HepG2 (cell line): ENCODE measurements at regions not wholly inside any gene's neighbourhood (a gene's known extent, or its start where the extent isn't known, plus 50 kb on each side); places are given as distances from the start of the nearest gene placed in this dataset.

ENCODE experiments used
- ATAC-seq: fragments of 200-7000 bp; cut with Tn5 transposase; 3 replicates; pipeline ENCODE4 v1.9.1; 2020; ENCODE audit warnings: mild to moderate bottlenecking, moderate library complexity
- BruUV-seq: library from RNA; stranded (reverse); fragments of 400-500 nt; replicated peaks from 2 replicates; lab custom pipeline; 2021; lab: Mats Ljungman, UMichigan
- CTCF ChIA-PET: fragments of 300-600 bp; formaldehyde crosslinking; extraction: SDS; loops from one replicate; lab custom pipeline; 2021; ENCODE audit warnings: low total read pairs, inconsistent platforms, low intra/inter-chr PET ratio; lab: Yijun Ruan, JAX
- POLR2A ChIA-PET: fragments of 350-600 bp; sonication (Branson Sonifier 250); formaldehyde crosslinking; loops from one replicate; lab custom pipeline; 2020; ENCODE audit warnings: antibody characterized with exemption, inconsistent platforms; lab: Yijun Ruan, JAX
- DNase-seq: peaks from one replicate; pipeline ENCODE4 v3.0.0-alpha.2; 2015; ENCODE audit warnings: low spot score
- FAIRE-seq: peaks from 3 replicates; lab custom pipeline; 2011; peaks lifted over from hg19 to GRCh38; lab: Jason Lieb, UNC
- H2AFZ ChIP-seq: one replicate; pipeline ENCODE4 v1.6.1; 2011; ENCODE audit warnings: low read length, inconsistent platforms
- H3K27ac ChIP-seq: fragments of 300-600 bp; 3 replicates; pipeline ENCODE4 v1.8.0; 2011; ENCODE audit warnings: mixed run types, mild to moderate bottlenecking, mixed read lengths, low read length, inconsistent platforms; ENCODE audit not compliant: insufficient read depth; ENCODE audit errors: extremely low read length
- H3K27me3 ChIP-seq, 2 experiments: fragments of 200-600 bp in 1 of 2; 2 replicates in 1 of 2; 3 replicates in 1 of 2; pipeline versions ENCODE4 v1.6.0 to v1.8.0; 2011; ENCODE audit warnings: low read length in 2 of 2, mild to moderate bottlenecking in 2 of 2, moderate library complexity in 2 of 2, inconsistent platforms in 1 of 2; ENCODE audit not compliant: insufficient read depth in 2 of 2, control insufficient read depth in 1 of 2
- H3K36me3 ChIP-seq, 2 experiments: fragments of 200-600 bp in 1 of 2; replicated peaks in 1 of 2; 2 replicates in 1 of 2; 3 replicates in 1 of 2; pipeline versions ENCODE4 v1.5.1 to v1.8.0; 2011; ENCODE audit warnings: low read length in 2 of 2, inconsistent platforms in 1 of 2; ENCODE audit not compliant: insufficient read depth in 2 of 2, control insufficient read depth in 1 of 2
- H3K4me1 ChIP-seq: 2 replicates; pipeline ENCODE4 v1.5.1; 2012; ENCODE audit warnings: low read length, inconsistent platforms; ENCODE audit not compliant: insufficient read depth
- H3K4me2 ChIP-seq: 2 replicates; pipeline ENCODE4 v1.6.0; 2011; ENCODE audit warnings: low read depth, low read length, inconsistent platforms
- H3K4me3 ChIP-seq, 3 experiments: fragments of 200-600 bp in 1 of 3; sonication (generic), shearing (Covaris generic) in 1 of 3; replicated peaks in 1 of 3; 2 replicates each; pipeline ENCODE4 v1.5.1; 2011 to 2016; ENCODE audit warnings: low read length in 3 of 3, inconsistent platforms in 2 of 3, low read depth in 2 of 3, mild to moderate bottlenecking in 2 of 3, control low read depth in 1 of 3, mixed read lengths in 1 of 3; ENCODE audit not compliant: insufficient read depth in 1 of 3
- H3K79me2 ChIP-seq: one replicate; pipeline ENCODE4 v1.6.1; 2011; ENCODE audit warnings: low read length, inconsistent platforms; ENCODE audit not compliant: insufficient read depth
- H3K9ac ChIP-seq: 2 replicates; pipeline ENCODE4 v1.6.0; 2011; ENCODE audit warnings: mild to moderate bottlenecking, low read depth, low read length, inconsistent platforms; ENCODE audit not compliant: insufficient read depth
- H3K9me3 ChIP-seq: 2 replicates; pipeline ENCODE4 v1.5.1; 2012; ENCODE audit warnings: mild to moderate bottlenecking, low read length
- H4K20me1 ChIP-seq: 2 replicates; pipeline ENCODE4 v1.6.0; 2011; ENCODE audit warnings: inconsistent platforms, mild to moderate bottlenecking, low read length, moderate library complexity; ENCODE audit not compliant: insufficient read depth
- CREB1 ChIP-seq, 2 experiments: fragments of 450-650 bp in 1 of 2; IDR thresholded peaks; 2 replicates each; pipeline ENCODE4 v1.6.1; 2016 to 2017; ENCODE audit warnings: control low read depth in 1 of 2, mild to moderate bottlenecking in 1 of 2, missing compliant biosample characterization in 1 of 2, missing genetic modification characterization in 1 of 2
- FOSL1 ChIP-seq: sonication (generic); formaldehyde crosslinking; IDR thresholded peaks from 2 replicates; pipeline ENCODE4 v1.9.0; 2021; ENCODE audit warnings: missing genetic modification reagents, borderline replicate concordance
- FOXK2 ChIP-seq: fragments of 450-650 bp; IDR thresholded peaks from 2 replicates; pipeline ENCODE4 v1.6.1; 2016
- FOXP1 ChIP-seq, 2 experiments: fragments of 450-650 bp in 1 of 2; IDR thresholded peaks; 2 replicates each; pipeline ENCODE4 v1.6.1; 2017 to 2018; ENCODE audit warnings: antibody characterized with exemption in 1 of 2
- HNRNPL ChIP-seq: fragments of 200-400 bp; formaldehyde crosslinking; IDR thresholded peaks from 2 replicates; pipeline ENCODE4 v1.6.1; 2017; ENCODE audit warnings: mild to moderate bottlenecking, low read depth, low read length
- IKZF1 ChIP-seq: fragments of 450-650 bp; IDR thresholded peaks from 2 replicates; pipeline ENCODE4 v1.7.1; 2016
- KDM5B ChIP-seq: sonication (generic); formaldehyde crosslinking; IDR thresholded peaks from 2 replicates; pipeline ENCODE4 v1.4.0; 2020; ENCODE audit warnings: missing genetic modification reagents, mild to moderate bottlenecking, borderline replicate concordance
- MAFF ChIP-seq: IDR thresholded peaks from 2 replicates; pipeline ENCODE4 v1.6.1; 2011; ENCODE audit warnings: low read depth, low read length, improper control_type of control experiment
- MAFK ChIP-seq, 2 experiments: IDR thresholded peaks in 1 of 2; conservative IDR thresholded peaks in 1 of 2; 2 replicates each; pipeline ENCODE4 v1.6.1; 2011; ENCODE audit warnings: improper control_type of control experiment in 2 of 2, low read length in 2 of 2
- MXI1 ChIP-seq: IDR thresholded peaks from 3 replicates; pipeline ENCODE4 v1.6.1; 2012; ENCODE audit warnings: low read depth, low read length, inconsistent platforms, borderline replicate concordance
- NBN ChIP-seq: fragments of 450-650 bp; conservative IDR thresholded peaks from 2 replicates; pipeline ENCODE4 v1.6.1; 2017
- NR3C1 ChIP-seq: sonication (generic); formaldehyde crosslinking; IDR thresholded peaks from 2 replicates; pipeline ENCODE4 v1.4.0; 2020; ENCODE audit warnings: missing genetic modification reagents
- ONECUT2 ChIP-seq: sonication (generic); formaldehyde crosslinking; IDR thresholded peaks from 2 replicates; pipeline ENCODE4 v1.4.0; 2020; ENCODE audit warnings: missing genetic modification reagents
- PLRG1 ChIP-seq: fragments of 450-650 bp; conservative IDR thresholded peaks from 2 replicates; pipeline ENCODE4 v1.6.1; 2016
- POLR2AphosphoS5 ChIP-seq: IDR thresholded peaks from 2 replicates; pipeline ENCODE4 v1.6.1; 2012; ENCODE audit warnings: low read depth, low read length
- RBM22 ChIP-seq: fragments of 200-400 bp; formaldehyde crosslinking; optimal IDR thresholded peaks from 2 replicates; pipeline ENCODE3; 2017; ENCODE audit warnings: mild to moderate bottlenecking, low read length, moderate library complexity
- SIN3B ChIP-seq: fragments of 150-350 bp; IDR thresholded peaks from 2 replicates; pipeline ENCODE4 v1.6.1; 2014; ENCODE audit warnings: low read length
- SOX13 ChIP-seq, 3 experiments: fragments of 450-650 bp in 1 of 3; sonication (generic) in 1 of 3; formaldehyde crosslinking in 1 of 3; IDR thresholded peaks in 2 of 3; conservative IDR thresholded peaks in 1 of 3; 2 replicates each; pipeline versions ENCODE4 v1.5.0 to v1.6.1; 2016 to 2020; ENCODE audit warnings: antibody characterized with exemption in 1 of 3, mild to moderate bottlenecking in 1 of 3, missing compliant biosample characterization in 1 of 3, missing genetic modification reagents in 1 of 3, moderate library complexity in 1 of 3
- ZBTB42 ChIP-seq: sonication (generic); formaldehyde crosslinking; IDR thresholded peaks from 2 replicates; pipeline ENCODE4 v1.5.0; 2020; ENCODE audit warnings: mild to moderate bottlenecking, missing genetic modification reagents
- ZNF501 ChIP-seq: sonication (generic); formaldehyde crosslinking; IDR thresholded peaks from 2 replicates; pipeline ENCODE4 v1.5.1; 2020; ENCODE audit warnings: mild to moderate bottlenecking, moderate library complexity, missing genetic modification reagents
- WGBS: methylation state at CpG from one replicate; pipeline ENCODE4 v1.1.6; 2017; ENCODE audit warnings: low lambda C conversion rate; 5-methylcytosine and 5-hydroxymethylcytosine counted together
- in situ Hi-C: cut with HindIII; loops from 2 replicates; pipeline ENCODE4 v1.10.0; 2017; ENCODE audit warnings: low pct_unique_long_range_greater_than_20kb; ENCODE audit not compliant: extremely low pct_ligation_motif_present
- intact Hi-C: fragments of 100-400 bp; cut with micrococcal nuclease; formaldehyde crosslinking; loops from one replicate; pipeline ENCODE4 v1.10.0; 2022; ENCODE audit not compliant: unreplicated experiment
- TF ChIP-seq, protein P1 (sequence below): sonication (generic); formaldehyde crosslinking; IDR thresholded peaks from 2 replicates; pipeline ENCODE4 v1.4.0; 2020; ENCODE audit warnings: missing genetic modification reagents
- TF ChIP-seq, protein P2 (sequence below): sonication (generic); formaldehyde crosslinking; IDR thresholded peaks from 2 replicates; pipeline ENCODE4 v1.5.0; 2020; ENCODE audit warnings: missing genetic modification reagents

DNA sequence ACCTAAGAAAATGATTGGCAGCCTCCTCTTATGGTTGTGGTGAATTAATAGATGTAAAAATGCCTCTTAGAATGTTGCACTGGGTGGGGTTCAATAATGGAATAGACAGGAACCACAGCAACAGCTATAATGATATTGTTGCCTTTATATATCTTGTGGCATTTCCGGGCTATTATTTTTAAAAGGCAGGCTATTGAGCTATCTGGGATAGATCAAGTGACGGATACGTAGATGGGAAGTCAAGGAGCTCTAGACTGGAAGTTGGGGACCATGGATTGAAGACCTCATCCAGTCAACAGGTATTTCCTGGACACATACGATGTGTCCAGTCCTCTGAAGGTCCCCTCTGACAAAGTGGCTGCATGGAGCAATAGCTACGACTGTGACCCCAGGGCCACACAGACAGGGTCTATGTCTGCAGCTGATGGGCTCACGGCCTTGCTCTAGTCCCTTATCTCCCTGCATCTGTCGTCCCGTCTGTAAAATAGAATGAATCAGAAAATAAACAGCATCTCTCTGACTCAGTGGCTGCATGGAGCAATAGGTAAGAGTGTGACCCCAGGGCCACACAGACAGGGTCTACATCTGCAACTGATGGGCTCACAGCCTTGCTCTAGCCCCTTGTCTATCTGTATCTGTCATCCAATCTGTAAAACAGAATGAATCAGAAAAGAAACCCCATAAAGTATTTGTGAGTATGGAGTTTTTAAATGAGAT, 117.7 kb upstream of the FOXF1 start (continued):
- TF ChIP-seq HNRNPL, result no peak
- no peak for TF ChIP-seq SIN3B
- TF ChIP-seq, protein P1, sequence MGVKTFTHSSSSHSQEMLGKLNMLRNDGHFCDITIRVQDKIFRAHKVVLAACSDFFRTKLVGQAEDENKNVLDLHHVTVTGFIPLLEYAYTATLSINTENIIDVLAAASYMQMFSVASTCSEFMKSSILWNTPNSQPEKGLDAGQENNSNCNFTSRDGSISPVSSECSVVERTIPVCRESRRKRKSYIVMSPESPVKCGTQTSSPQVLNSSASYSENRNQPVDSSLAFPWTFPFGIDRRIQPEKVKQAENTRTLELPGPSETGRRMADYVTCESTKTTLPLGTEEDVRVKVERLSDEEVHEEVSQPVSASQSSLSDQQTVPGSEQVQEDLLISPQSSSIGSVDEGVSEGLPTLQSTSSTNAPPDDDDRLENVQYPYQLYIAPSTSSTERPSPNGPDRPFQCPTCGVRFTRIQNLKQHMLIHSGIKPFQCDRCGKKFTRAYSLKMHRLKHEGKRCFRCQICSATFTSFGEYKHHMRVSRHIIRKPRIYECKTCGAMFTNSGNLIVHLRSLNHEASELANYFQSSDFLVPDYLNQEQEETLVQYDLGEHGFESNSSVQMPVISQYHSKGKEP (CRISPR knock-in tag), result no peak
- no peak for TF ChIP-seq MXI1
- no peak for TF ChIP-seq FOSL1
- no peak for TF ChIP-seq NR3C1 (CRISPR knock-in tag)
- no peak for TF ChIP-seq RBM22

DNA sequence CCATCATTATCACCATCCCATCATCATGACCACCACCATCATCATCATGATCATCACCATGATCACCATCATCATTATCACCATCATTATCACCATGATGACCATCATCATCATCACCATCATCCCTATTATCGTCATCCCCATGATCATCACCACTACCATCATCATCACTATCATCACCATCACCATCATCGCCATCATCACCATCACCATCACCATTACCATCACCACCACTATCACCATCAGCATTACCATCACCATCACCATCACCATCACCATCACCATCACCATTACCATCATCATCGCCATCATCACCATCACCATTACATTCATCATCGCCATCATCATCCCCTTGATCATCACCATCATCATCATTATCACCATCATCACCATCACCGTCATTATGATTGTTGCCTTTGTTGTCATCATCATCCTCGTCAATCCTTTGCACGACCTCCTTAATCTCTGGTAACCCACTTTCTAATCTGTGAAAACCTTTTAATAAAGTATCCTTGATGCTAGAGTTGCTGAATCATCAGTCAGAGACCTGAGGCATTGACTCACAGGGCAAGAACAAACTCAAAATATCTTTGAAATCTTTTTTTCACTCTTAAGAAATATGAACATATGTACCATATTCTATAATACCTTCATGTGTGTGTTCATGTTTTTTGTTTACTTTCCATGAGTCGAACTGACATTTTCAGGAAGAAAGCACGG, 116.3 kb upstream of the FOXF1 start:
- CTCF ChIA-PET, result no interaction called here
- H3K27ac ChIP-seq, result no peak overlapping the region
- peaks cover 0 to 8% of the 10 kb centered on the region in 2 experiments; a peak in 3 of 5 replicates for H3K27me3 ChIP-seq
- H3K4me3 ChIP-seq, result no peak overlapping the region
- POLR2A ChIA-PET, result no interaction called here
- in situ Hi-C loops (no loop called here), intact Hi-C loops (no loop called here)
- BruUV-seq, result no TSS peak
- TF ChIP-seq, protein P2, sequence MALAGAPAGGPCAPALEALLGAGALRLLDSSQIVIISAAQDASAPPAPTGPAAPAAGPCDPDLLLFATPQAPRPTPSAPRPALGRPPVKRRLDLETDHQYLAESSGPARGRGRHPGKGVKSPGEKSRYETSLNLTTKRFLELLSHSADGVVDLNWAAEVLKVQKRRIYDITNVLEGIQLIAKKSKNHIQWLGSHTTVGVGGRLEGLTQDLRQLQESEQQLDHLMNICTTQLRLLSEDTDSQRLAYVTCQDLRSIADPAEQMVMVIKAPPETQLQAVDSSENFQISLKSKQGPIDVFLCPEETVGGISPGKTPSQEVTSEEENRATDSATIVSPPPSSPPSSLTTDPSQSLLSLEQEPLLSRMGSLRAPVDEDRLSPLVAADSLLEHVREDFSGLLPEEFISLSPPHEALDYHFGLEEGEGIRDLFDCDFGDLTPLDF, result no peak
- TF ChIP-seq FOXK2 (peak; percentile 3; the same call in 1 of the 2 replicates), PLRG1 (0 out of 2 replicates have a peak, but pooled peaks have one; percentile 18), SOX13 (IDR thresholded peaks at IDR 0.05) (no peak), SOX13 (CRISPR knock-in tag; conservative IDR thresholded peaks at IDR 0.05 in 1 of 2, IDR thresholded peaks at IDR 0.05 in 1 of 2) (no peak), ZBTB42 (CRISPR knock-in tag) (no peak), NBN (peak; percentile 10; the same call in 1 of the 2 replicates), MAFK (conservative IDR thresholded peaks at IDR 0.05 in 1 of 2, IDR thresholded peaks at IDR 0.05 in 1 of 2; ENCODE audit: low read length in 2 of 2) (peak in 1 of 2 experiments; percentile 28; a peak in 1 of 4 replicates), MAFF (0 out of 2 replicates have a peak, but pooled peaks have one; percentile 10), IKZF1 (0 out of 2 replicates have a peak, but pooled peaks have one; percentile 65), CREB1 (IDR thresholded peaks at IDR 0.05) (peak; percentile 98), CREB1 (CRISPR knock-in tag; IDR thresholded peaks at IDR 0.05) (no peak), FOXP1 (IDR thresholded peaks at IDR 0.05) (0 out of 2 replicates have a peak, but pooled peaks have one; percentile 4), FOXP1 (CRISPR knock-in tag; IDR thresholded peaks at IDR 0.05) (no peak), POLR2AphosphoS5 (no peak), KDM5B (no peak), ONECUT2 (CRISPR knock-in tag) (no peak), ZNF501 (CRISPR knock-in tag) (no peak)
- WGBS, result 25% methylated on average over 9 of the region's 9 CpGs
- no peaks in the 10 kb centered on the region for H3K4me1 ChIP-seq
- H3K9me3 ChIP-seq, result no peaks in the 10 kb centered on the region
- H3K36me3 ChIP-seq, result no peaks in the 10 kb centered on the region
- no peak overlapping the region for H3K9ac ChIP-seq
- ATAC-seq (no peak), DNase-seq (no peak), FAIRE-seq (no peak)
- H3K4me2 ChIP-seq, result no peak overlapping the region
- H2AFZ ChIP-seq, result no peak overlapping the region
- no peaks in the 10 kb centered on the region for H4K20me1 ChIP-seq
- H3K79me2 ChIP-seq, result no peaks in the 10 kb centered on the region
